ENCODE measurements at regions not wholly inside any gene's neighbourhood (a gene's known extent, or its start where the extent isn't known, plus 50 kb on each side); places are given as distances from the start of the nearest gene placed in this dataset.
A peak's percentile ranks its signal among the peaks of the same experiment; 100 is the strongest.

DNA sequence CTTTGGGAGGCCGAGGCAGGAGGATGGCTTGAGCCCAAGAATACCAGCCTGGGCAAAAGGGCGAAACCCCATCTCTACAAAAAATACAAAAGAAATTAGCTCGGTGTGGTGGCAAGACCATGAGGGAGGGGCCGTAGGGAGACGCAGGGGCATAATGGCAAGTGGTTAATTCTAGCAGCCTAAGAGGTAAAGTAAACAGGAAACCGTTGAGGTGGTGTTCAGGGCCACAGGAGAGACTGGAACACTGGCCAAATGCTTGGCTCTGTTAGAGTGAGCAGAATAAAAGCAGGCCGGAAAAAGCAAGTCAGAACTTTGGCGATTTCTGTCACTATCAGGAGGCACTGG is 89.2 kb downstream of the RIPK4 start (continued):
- TF ChIP-seq, protein P1, sequence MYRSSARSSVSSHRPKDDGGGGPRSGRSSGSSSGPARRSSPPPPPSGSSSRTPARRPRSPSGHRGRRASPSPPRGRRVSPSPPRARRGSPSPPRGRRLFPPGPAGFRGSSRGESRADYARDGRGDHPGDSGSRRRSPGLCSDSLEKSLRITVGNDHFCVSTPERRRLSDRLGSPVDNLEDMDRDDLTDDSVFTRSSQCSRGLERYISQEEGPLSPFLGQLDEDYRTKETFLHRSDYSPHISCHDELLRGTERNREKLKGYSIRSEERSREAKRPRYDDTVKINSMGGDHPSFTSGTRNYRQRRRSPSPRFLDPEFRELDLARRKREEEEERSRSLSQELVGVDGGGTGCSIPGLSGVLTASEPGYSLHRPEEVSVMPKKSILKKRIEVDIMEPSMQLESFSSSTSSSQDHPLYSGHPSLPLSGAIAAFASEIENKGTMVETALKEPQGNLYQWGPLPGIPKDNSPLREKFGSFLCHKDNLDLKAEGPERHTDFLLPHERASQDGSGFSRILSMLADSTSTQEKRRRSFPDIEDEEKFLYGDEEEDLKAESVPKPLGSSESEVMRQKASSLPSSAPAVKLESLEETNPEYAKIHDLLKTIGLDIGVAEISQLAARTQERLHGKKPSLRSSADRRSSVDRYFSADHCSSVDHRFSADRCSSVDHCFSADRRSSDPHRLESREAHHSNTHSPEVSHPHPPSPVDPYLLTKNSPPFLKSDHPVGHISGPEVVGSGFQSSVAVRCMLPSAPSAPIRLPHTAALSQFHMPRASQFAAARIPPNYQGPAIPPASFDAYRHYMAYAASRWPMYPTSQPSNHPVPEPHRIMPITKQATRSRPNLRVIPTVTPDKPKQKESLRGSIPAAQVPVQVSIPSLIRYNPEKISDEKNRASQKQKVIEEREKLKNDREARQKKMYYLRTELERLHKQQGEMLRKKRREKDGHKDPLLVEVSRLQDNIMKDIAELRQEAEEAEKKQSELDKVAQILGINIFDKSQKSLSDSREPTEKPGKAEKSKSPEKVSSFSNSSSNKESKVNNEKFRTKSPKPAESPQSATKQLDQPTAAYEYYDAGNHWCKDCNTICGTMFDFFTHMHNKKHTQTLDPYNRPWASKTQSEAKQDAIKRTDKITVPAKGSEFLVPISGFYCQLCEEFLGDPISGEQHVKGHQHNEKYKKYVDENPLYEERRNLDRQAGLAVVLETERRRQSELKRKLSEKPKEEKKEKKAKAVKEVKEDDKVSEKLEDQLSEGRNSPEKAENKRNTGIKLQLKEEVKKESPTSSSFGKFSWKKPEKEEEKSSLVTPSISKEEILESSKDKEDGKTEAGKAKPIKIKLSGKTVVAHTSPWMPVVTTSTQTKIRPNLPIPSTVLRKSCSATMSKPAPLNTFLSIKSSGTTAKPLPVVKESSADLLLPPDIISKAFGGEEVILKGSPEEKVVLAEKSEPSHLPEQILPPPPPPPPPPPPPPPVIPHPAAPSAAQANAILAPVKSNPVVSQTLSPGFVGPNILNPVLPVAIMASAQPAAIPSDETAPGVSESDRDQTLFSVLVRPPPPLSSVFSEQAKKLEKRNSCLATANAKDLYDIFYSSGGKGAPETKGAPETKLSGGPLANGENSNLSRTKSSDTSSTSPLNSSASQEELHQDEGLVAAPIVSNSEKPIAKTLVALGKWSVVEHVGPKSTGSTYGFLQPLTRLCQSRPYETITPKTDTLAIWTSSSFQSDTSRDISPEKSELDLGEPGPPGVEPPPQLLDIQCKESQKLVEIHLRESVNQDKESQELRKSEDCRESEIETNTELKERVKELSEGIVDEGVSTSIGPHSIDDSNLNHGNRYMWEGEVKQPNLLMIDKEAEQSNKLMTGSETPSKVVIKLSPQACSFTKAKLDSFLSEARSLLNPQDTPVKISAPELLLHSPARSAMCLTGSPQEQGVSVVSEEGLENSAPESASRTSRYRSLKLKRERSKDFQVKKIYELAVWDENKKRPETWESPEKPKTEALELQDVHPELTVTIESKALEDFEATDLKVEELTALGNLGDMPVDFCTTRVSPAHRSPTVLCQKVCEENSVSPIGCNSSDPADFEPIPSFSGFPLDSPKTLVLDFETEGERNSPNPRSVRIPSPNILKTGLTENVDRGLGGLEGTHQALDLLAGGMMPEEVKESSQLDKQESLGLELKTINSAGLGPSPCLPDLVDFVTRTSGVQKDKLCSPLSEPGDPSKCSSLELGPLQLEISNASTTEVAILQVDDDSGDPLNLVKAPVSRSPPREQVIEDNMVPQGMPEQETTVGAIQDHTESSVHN (CRISPR knock-in tag; IDR thresholded peaks at IDR 0.05): no peak
- TF ChIP-seq, protein P2, sequence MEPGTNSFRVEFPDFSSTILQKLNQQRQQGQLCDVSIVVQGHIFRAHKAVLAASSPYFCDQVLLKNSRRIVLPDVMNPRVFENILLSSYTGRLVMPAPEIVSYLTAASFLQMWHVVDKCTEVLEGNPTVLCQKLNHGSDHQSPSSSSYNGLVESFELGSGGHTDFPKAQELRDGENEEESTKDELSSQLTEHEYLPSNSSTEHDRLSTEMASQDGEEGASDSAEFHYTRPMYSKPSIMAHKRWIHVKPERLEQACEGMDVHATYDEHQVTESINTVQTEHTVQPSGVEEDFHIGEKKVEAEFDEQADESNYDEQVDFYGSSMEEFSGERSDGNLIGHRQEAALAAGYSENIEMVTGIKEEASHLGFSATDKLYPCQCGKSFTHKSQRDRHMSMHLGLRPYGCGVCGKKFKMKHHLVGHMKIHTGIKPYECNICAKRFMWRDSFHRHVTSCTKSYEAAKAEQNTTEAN (CRISPR knock-in tag; conservative IDR thresholded peaks at IDR 0.05): no peak
- TF ChIP-seq, protein P3, sequence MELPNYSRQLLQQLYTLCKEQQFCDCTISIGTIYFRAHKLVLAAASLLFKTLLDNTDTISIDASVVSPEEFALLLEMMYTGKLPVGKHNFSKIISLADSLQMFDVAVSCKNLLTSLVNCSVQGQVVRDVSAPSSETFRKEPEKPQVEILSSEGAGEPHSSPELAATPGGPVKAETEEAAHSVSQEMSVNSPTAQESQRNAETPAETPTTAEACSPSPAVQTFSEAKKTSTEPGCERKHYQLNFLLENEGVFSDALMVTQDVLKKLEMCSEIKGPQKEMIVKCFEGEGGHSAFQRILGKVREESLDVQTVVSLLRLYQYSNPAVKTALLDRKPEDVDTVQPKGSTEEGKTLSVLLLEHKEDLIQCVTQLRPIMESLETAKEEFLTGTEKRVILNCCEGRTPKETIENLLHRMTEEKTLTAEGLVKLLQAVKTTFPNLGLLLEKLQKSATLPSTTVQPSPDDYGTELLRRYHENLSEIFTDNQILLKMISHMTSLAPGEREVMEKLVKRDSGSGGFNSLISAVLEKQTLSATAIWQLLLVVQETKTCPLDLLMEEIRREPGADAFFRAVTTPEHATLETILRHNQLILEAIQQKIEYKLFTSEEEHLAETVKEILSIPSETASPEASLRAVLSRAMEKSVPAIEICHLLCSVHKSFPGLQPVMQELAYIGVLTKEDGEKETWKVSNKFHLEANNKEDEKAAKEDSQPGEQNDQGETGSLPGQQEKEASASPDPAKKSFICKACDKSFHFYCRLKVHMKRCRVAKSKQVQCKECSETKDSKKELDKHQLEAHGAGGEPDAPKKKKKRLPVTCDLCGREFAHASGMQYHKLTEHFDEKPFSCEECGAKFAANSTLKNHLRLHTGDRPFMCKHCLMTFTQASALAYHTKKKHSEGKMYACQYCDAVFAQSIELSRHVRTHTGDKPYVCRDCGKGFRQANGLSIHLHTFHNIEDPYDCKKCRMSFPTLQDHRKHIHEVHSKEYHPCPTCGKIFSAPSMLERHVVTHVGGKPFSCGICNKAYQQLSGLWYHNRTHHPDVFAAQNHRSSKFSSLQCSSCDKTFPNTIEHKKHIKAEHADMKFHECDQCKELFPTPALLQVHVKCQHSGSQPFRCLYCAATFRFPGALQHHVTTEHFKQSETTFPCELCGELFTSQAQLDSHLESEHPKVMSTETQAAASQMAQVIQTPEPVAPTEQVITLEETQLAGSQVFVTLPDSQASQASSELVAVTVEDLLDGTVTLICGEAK (IDR thresholded peaks at IDR 0.05): no peak
- TF ChIP-seq, protein P3 (CRISPR knock-in tag; IDR thresholded peaks at IDR 0.05): no peak
- TF ChIP-seq ZSCAN21 (CRISPR knock-in tag; IDR thresholded peaks at IDR 0.05; ENCODE audit: borderline replicate concordance) (no peak), CREM (IDR thresholded peaks at IDR 0.05) (no peak), CREM (CRISPR knock-in tag; IDR thresholded peaks at IDR 0.05) (no peak), MIXL1 (CRISPR knock-in tag; IDR thresholded peaks at IDR 0.05) (no peak), KDM5B (CRISPR knock-in tag; IDR thresholded peaks at IDR 0.05; ENCODE audit: borderline replicate concordance) (no peak), ZNF326 (CRISPR knock-in tag; IDR thresholded peaks at IDR 0.05; ENCODE audit: borderline replicate concordance) (no peak), IRX3 (CRISPR knock-in tag; IDR thresholded peaks at IDR 0.05; ENCODE audit: borderline replicate concordance, low read depth) (no peak), HNF4G (IDR thresholded peaks at IDR 0.05; ENCODE audit: borderline replicate concordance, low read depth, low read length) (no peak), HNF4G (CRISPR knock-in tag; IDR thresholded peaks at IDR 0.05; ENCODE audit: borderline replicate concordance, low read depth) (0 out of 2 replicates have a peak, but pooled peaks have one; percentile 15)

All from HepG2 (cell line).